Neural cell (in vitro differentiated cells): ENCODE measurements at regions not wholly inside any gene's neighbourhood (a gene's known extent, or its start where the extent isn't known, plus 50 kb on each side); places are given as distances from the start of the nearest gene placed in this dataset.

Source experiments
- H2AFZ ChIP-seq: fragments of 200-600, 300-800 bp; sonication (generic), shearing (Covaris generic); 2 replicates; pipeline ENCODE4 v1.6.0; 2014; ENCODE audit warnings: low read depth, mild to moderate bottlenecking, antibody characterized with exemption, low read length, moderate library complexity
- H3F3A ChIP-seq: fragments of 200-600 bp; shearing (Covaris generic); 2 replicates; pipeline ENCODE4 v1.6.1; 2016; ENCODE audit warnings: mild to moderate bottlenecking, moderate library complexity, mixed read lengths, antibody characterized with exemption, low read length; ENCODE audit not compliant: insufficient read depth, poor library complexity, severe bottlenecking
- H3K27ac ChIP-seq: fragments of 200-600, 300-800 bp; sonication (generic), shearing (Covaris generic); 2 replicates; pipeline ENCODE4 v1.5.1; 2014; ENCODE audit warnings: mild to moderate bottlenecking, low read length, moderate library complexity
- H3K27me3 ChIP-seq: fragments of 300-800, 200-600 bp; sonication (generic), shearing (Covaris generic); 2 replicates; pipeline ENCODE4 v1.6.0; 2014; ENCODE audit warnings: mild to moderate bottlenecking, low read depth, low read length, moderate library complexity; ENCODE audit not compliant: insufficient read depth
- H3K36me3 ChIP-seq: fragments of 300-800, 200-600 bp; sonication (generic), shearing (Covaris generic); 2 replicates; pipeline ENCODE4 v1.5.1; 2014; ENCODE audit warnings: mild to moderate bottlenecking, antibody characterized with exemption, low read length, moderate library complexity; ENCODE audit not compliant: insufficient read depth
- H3K4me2 ChIP-seq: fragments of 300-800, 200-600 bp; sonication (generic), shearing (Covaris generic); 2 replicates; pipeline ENCODE4 v1.6.0; 2014; ENCODE audit warnings: mild to moderate bottlenecking, low read length
- H3K4me3 ChIP-seq: fragments of 300-800, 200-600 bp; sonication (generic), shearing (Covaris generic); 2 replicates; pipeline ENCODE4 v1.5.1; 2014; ENCODE audit warnings: mild to moderate bottlenecking, low read length, moderate library complexity
- H3K79me2 ChIP-seq: fragments of 200-600 bp; shearing (Covaris generic); replicated peaks from 2 replicates; pipeline ENCODE4 v1.6.0; 2014; ENCODE audit warnings: mild to moderate bottlenecking, low read length, moderate library complexity; ENCODE audit not compliant: insufficient read depth
- H3K9ac ChIP-seq: fragments of 300-800, 200-600 bp; sonication (generic), shearing (Covaris generic); 2 replicates; pipeline ENCODE4 v1.6.1; 2016; ENCODE audit warnings: mild to moderate bottlenecking, low read length, mixed read lengths
- H3K9me2 ChIP-seq: fragments of 200-600 bp; shearing (Covaris generic); 2 replicates; pipeline ENCODE4 v1.6.1; 2016; ENCODE audit warnings: mild to moderate bottlenecking, low read length, mixed read lengths; ENCODE audit not compliant: insufficient read depth
- H3K9me3 ChIP-seq: fragments of 200-600, 300-800 bp; sonication (generic), shearing (Covaris generic); 2 replicates; pipeline ENCODE4 v1.6.1; 2016; ENCODE audit warnings: mild to moderate bottlenecking, mixed run types, low read length, moderate library complexity, mixed read lengths
- H4K20me1 ChIP-seq: fragments of 200-600 bp; shearing (Covaris generic); 2 replicates; pipeline ENCODE4 v1.6.1; 2016; ENCODE audit warnings: mild to moderate bottlenecking, mixed run types; ENCODE audit not compliant: insufficient read depth
- EP300 ChIP-seq: fragments of 450-650 bp; conservative IDR thresholded peaks from 2 replicates; pipeline ENCODE4 v1.6.1; 2014; ENCODE audit warnings: antibody characterized with exemption, mild to moderate bottlenecking, moderate library complexity; ENCODE audit not compliant: poor library complexity, severe bottlenecking
- EZH2 ChIP-seq: fragments of 200-600, 300-800 bp; shearing (Covaris generic), sonication (generic); IDR thresholded peaks from 2 replicates; pipeline ENCODE4 v1.6.1; 2014; ENCODE audit warnings: antibody characterized with exemption, low read length, borderline replicate concordance, mild to moderate bottlenecking; ENCODE audit not compliant: insufficient read depth, poor library complexity, severe bottlenecking
- MXI1 ChIP-seq: fragments of 450-650 bp; conservative IDR thresholded peaks from 2 replicates; pipeline ENCODE4 v1.6.1; 2014; ENCODE audit warnings: antibody characterized with exemption, mild to moderate bottlenecking; ENCODE audit not compliant: poor library complexity, severe bottlenecking
- POLR2AphosphoS5 ChIP-seq: IDR thresholded peaks from 2 replicates; pipeline ENCODE4 v1.6.1; 2012
- RAD21 ChIP-seq: fragments of 450-650 bp; conservative IDR thresholded peaks from 2 replicates; pipeline ENCODE4 v1.6.1; 2014; ENCODE audit warnings: antibody characterized with exemption, mild to moderate bottlenecking, moderate library complexity
- SMC3 ChIP-seq: fragments of 450-650 bp; conservative IDR thresholded peaks from 2 replicates; pipeline ENCODE4 v1.6.1; 2014; ENCODE audit warnings: antibody characterized with exemption, mild to moderate bottlenecking, moderate library complexity; ENCODE audit not compliant: poor library complexity
- TAF1 ChIP-seq: IDR thresholded peaks from 2 replicates; pipeline ENCODE4 v1.6.1; 2012; ENCODE audit warnings: low read depth
- TF ChIP-seq, protein P1 (sequence below): IDR thresholded peaks from 2 replicates; pipeline ENCODE4 v1.6.1; 2012; ENCODE audit warnings: borderline replicate concordance
- TF ChIP-seq, protein P2 (sequence below): fragments of 450-650 bp; IDR thresholded peaks from 2 replicates; pipeline ENCODE4 v1.5.1; 2014; ENCODE audit warnings: antibody characterized with exemption, mild to moderate bottlenecking, moderate library complexity; ENCODE audit not compliant: poor library complexity, severe bottlenecking

DNA sequence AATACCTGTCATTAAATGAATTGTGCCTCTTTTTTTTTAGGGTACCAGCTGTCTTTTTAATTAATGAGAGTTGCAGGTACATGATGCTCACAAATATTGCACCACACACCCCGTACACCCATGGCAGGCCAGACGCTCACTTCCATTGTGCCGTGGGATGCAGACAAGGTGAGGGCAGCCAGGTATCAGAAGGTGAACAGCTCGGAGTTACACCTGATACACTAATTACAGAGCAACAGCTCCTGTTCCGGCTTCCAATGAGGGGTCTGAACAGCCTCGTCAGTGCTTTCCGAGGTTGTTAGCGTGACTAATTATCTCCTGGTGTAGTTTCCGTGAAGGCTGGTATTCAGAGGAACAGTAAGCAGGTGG, 442.8 kb downstream of the ZNF516 start:
- Histone ChIP-seq H3K9me2 (no peaks in the 10 kb centered on the region), H3K4me2 (no peak overlapping the region), H3K36me3 (no peaks in the 10 kb centered on the region), H3K9ac (no peak overlapping the region), H3K9me3 (no peaks in the 10 kb centered on the region), H3K27me3 (no peaks in the 10 kb centered on the region), H3F3A (no peaks in the 10 kb centered on the region), H3K4me3 (no peak overlapping the region), H3K79me2 (no peaks in the 10 kb centered on the region), H2AFZ (no peak overlapping the region), H3K27ac (no peak overlapping the region), H4K20me1 (no peaks in the 10 kb centered on the region)
- TF ChIP-seq RAD21 (no peak), MXI1 (no peak), TAF1 (no peak), EP300 (no peak), EZH2 (no peak), POLR2AphosphoS5 (no peak), SMC3 (no peak)
- TF ChIP-seq, protein P1, sequence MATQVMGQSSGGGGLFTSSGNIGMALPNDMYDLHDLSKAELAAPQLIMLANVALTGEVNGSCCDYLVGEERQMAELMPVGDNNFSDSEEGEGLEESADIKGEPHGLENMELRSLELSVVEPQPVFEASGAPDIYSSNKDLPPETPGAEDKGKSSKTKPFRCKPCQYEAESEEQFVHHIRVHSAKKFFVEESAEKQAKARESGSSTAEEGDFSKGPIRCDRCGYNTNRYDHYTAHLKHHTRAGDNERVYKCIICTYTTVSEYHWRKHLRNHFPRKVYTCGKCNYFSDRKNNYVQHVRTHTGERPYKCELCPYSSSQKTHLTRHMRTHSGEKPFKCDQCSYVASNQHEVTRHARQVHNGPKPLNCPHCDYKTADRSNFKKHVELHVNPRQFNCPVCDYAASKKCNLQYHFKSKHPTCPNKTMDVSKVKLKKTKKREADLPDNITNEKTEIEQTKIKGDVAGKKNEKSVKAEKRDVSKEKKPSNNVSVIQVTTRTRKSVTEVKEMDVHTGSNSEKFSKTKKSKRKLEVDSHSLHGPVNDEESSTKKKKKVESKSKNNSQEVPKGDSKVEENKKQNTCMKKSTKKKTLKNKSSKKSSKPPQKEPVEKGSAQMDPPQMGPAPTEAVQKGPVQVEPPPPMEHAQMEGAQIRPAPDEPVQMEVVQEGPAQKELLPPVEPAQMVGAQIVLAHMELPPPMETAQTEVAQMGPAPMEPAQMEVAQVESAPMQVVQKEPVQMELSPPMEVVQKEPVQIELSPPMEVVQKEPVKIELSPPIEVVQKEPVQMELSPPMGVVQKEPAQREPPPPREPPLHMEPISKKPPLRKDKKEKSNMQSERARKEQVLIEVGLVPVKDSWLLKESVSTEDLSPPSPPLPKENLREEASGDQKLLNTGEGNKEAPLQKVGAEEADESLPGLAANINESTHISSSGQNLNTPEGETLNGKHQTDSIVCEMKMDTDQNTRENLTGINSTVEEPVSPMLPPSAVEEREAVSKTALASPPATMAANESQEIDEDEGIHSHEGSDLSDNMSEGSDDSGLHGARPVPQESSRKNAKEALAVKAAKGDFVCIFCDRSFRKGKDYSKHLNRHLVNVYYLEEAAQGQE: no peak
- TF ChIP-seq, protein P2, sequence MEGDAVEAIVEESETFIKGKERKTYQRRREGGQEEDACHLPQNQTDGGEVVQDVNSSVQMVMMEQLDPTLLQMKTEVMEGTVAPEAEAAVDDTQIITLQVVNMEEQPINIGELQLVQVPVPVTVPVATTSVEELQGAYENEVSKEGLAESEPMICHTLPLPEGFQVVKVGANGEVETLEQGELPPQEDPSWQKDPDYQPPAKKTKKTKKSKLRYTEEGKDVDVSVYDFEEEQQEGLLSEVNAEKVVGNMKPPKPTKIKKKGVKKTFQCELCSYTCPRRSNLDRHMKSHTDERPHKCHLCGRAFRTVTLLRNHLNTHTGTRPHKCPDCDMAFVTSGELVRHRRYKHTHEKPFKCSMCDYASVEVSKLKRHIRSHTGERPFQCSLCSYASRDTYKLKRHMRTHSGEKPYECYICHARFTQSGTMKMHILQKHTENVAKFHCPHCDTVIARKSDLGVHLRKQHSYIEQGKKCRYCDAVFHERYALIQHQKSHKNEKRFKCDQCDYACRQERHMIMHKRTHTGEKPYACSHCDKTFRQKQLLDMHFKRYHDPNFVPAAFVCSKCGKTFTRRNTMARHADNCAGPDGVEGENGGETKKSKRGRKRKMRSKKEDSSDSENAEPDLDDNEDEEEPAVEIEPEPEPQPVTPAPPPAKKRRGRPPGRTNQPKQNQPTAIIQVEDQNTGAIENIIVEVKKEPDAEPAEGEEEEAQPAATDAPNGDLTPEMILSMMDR: no peak

DNA sequence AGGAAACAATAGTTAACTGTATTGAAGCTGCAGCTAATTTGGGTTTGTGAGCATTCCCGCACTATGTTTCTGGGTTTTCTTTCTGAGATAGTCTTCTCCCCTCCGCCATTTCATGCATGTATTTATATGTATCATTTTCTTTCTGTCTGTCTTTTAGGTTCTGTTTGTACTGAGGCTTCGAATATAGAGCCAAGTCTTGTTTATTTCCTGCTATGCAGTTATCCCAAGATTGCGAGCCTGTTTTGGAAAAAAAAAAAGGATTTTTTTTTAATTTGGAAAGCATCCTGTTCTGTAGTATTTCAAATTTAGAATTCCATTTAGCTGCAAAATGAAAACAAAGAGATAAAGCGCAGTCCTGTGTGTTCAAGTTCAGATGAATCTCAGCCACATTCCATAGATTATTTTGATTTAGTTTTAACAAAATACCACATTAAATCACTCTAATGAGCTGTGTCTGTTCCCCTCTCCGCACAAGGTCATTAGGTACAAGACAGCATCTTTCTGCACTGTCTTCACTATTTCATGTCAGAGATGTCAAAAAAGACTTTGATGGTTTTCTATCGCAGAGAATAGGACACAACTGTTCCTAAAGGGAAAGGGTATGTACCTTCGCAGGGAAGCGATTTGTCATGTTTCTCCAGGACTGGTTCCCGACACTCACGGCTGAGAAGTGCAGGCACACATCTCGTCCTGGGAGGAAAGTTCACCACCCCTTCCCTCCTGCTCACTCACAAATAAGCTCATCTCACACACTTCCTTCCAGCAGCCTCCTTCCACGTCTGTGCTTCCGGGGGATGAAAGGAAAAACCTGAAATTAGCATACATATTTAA, 443.4 kb downstream of the ZNF516 start:
- Histone ChIP-seq H3K27ac (no peak overlapping the region), H2AFZ (no peak overlapping the region), H4K20me1 (no peaks in the 10 kb centered on the region), H3K9me2 (no peaks in the 10 kb centered on the region), H3K36me3 (no peaks in the 10 kb centered on the region), H3F3A (no peaks in the 10 kb centered on the region), H3K9ac (no peak overlapping the region), H3K79me2 (no peaks in the 10 kb centered on the region), H3K9me3 (no peaks in the 10 kb centered on the region), H3K4me3 (no peak overlapping the region), H3K4me2 (no peak overlapping the region), H3K27me3 (no peaks in the 10 kb centered on the region)
- TF ChIP-seq MXI1: no peak
- TF ChIP-seq, protein P2: no peak
